HepG2 (cell line): ENCODE measurements at regions not wholly inside any gene's neighbourhood (a gene's known extent, or its start where the extent isn't known, plus 50 kb on each side); places are given as distances from the start of the nearest gene placed in this dataset.

ENCODE experiments used
- MAZ ChIP-seq, 2 experiments: sonication (generic) in 1 of 2; formaldehyde crosslinking in 1 of 2; IDR thresholded peaks; 2 replicates each; pipeline versions ENCODE4 v1.5.0 to v1.6.1; 2012 to 2020; ENCODE audit warnings: low read depth in 2 of 2, mild to moderate bottlenecking in 2 of 2, borderline replicate concordance in 1 of 2, improper control_type of control experiment in 1 of 2, low read length in 1 of 2, missing genetic modification reagents in 1 of 2, moderate library complexity in 1 of 2
- SP2 ChIP-seq: sonication (generic); formaldehyde crosslinking; IDR thresholded peaks from 2 replicates; pipeline ENCODE4 v1.5.1; 2020; ENCODE audit warnings: mild to moderate bottlenecking, missing genetic modification reagents

GRCh38 chr10:78645975-78646374 is 422.8 kb upstream of the ZMIZ1 start:
- TF ChIP-seq SP2 (CRISPR knock-in tag) (no peak), MAZ (IDR thresholded peaks at IDR 0.05; ENCODE audit: borderline replicate concordance, low read depth, low read length) (no peak), MAZ (CRISPR knock-in tag; IDR thresholded peaks at IDR 0.05; ENCODE audit: low read depth) (no peak)
